ENCODE measurements at regions not wholly inside any gene's neighbourhood (a gene's known extent, or its start where the extent isn't known, plus 50 kb on each side); places are given as distances from the start of the nearest gene placed in this dataset.

- no peak for DNase-seq (ENCODE audit: low read depth, low spot score)
- in situ Hi-C loops (cut with HindIII; ENCODE audit: low pct_unique_long_range_greater_than_20kb, low sequenced_read_pairs) = no loop called here
Measured at GRCh38 chr11:112381578-112381977, 120.9 kb upstream of the PLET1 start.

- in situ Hi-C loops (cut with HindIII; ENCODE audit: low pct_unique_long_range_greater_than_20kb, low sequenced_read_pairs) = no loop called here
- DNase-seq (ENCODE audit: low read depth, low spot score) = no peak
Measured at GRCh38 chr11:112382561-112382960, 121.9 kb upstream of the PLET1 start.

- DNase-seq (ENCODE audit: low read depth, low spot score) = no peak
- in situ Hi-C loops (cut with HindIII; ENCODE audit: low pct_unique_long_range_greater_than_20kb, low sequenced_read_pairs) = no loop called here
Measured at GRCh38 chr11:112388496-112388895, 127.8 kb upstream of the PLET1 start.

- no peak for DNase-seq (ENCODE audit: low read depth, low spot score)
- in situ Hi-C loops (cut with HindIII; ENCODE audit: low pct_unique_long_range_greater_than_20kb, low sequenced_read_pairs) = no loop called here
Measured at GRCh38 chr11:112391086-112391485, 130.4 kb upstream of the PLET1 start.

GRCh38 chr11:112392904-112393303, 132.2 kb upstream of the PLET1 start:
- no peak for DNase-seq (ENCODE audit: low read depth, low spot score)
- in situ Hi-C loops (cut with HindIII; ENCODE audit: low pct_unique_long_range_greater_than_20kb, low sequenced_read_pairs) = no loop called here

- in situ Hi-C loops (cut with HindIII; ENCODE audit: low pct_unique_long_range_greater_than_20kb, low sequenced_read_pairs) = no loop called here
Measured at GRCh38 chr11:112394304-112394703, 133.6 kb upstream of the PLET1 start.

GRCh38 chr11:112396076-112396475, 135.4 kb upstream of the PLET1 start:
- no peak for DNase-seq (ENCODE audit: low read depth, low spot score)
- in situ Hi-C loops (cut with HindIII; ENCODE audit: low pct_unique_long_range_greater_than_20kb, low sequenced_read_pairs) = no loop called here

More at GRCh38 chr11:112394304-112394703, 133.6 kb upstream of the PLET1 start:
- DNase-seq (ENCODE audit: low read depth, low spot score) = no peak

GRCh38 chr11:112398798-112399478, 138.3 kb upstream of the PLET1 start:
- DNase-seq (ENCODE audit: low read depth, low spot score) = no peak
- in situ Hi-C loops (cut with HindIII; ENCODE audit: low pct_unique_long_range_greater_than_20kb, low sequenced_read_pairs) = no loop called here

- DNase-seq (ENCODE audit: low read depth, low spot score) = no peak
- in situ Hi-C loops (cut with HindIII; ENCODE audit: low pct_unique_long_range_greater_than_20kb, low sequenced_read_pairs) = no loop called here
Measured at GRCh38 chr11:112400476-112401014, 139.9 kb upstream of the PLET1 start.

- in situ Hi-C loops (cut with HindIII; ENCODE audit: low pct_unique_long_range_greater_than_20kb, low sequenced_read_pairs) = no loop called here
- DNase-seq (ENCODE audit: low read depth, low spot score) = no peak
Measured at GRCh38 chr11:112401036-112401769, 140.5 kb upstream of the PLET1 start.

- in situ Hi-C loops (cut with HindIII; ENCODE audit: low pct_unique_long_range_greater_than_20kb, low sequenced_read_pairs) = no loop called here
- DNase-seq (ENCODE audit: low read depth, low spot score) = no peak
Measured at GRCh38 chr11:112403432-112403831, 142.8 kb upstream of the PLET1 start.

- in situ Hi-C loops (cut with HindIII; ENCODE audit: low pct_unique_long_range_greater_than_20kb, low sequenced_read_pairs) = no loop called here
- no peak for DNase-seq (ENCODE audit: low read depth, low spot score)
Measured at GRCh38 chr11:112404112-112404511, 143.5 kb upstream of the PLET1 start.

- in situ Hi-C loops (cut with HindIII; ENCODE audit: low pct_unique_long_range_greater_than_20kb, low sequenced_read_pairs) = no loop called here
- no peak for DNase-seq (ENCODE audit: low read depth, low spot score)
Measured at GRCh38 chr11:112408517-112408916, 147.9 kb upstream of the PLET1 start.

GRCh38 chr11:112410325-112410724, 149.7 kb upstream of the PLET1 start:
- no peak for DNase-seq (ENCODE audit: low read depth, low spot score)

GRCh38 chr11:112412383-112412782, 151.7 kb upstream of the PLET1 start:
- DNase-seq (ENCODE audit: low read depth, low spot score) = no peak
- in situ Hi-C loops (cut with HindIII; ENCODE audit: low pct_unique_long_range_greater_than_20kb, low sequenced_read_pairs) = no loop called here

More at GRCh38 chr11:112410325-112410724, 149.7 kb upstream of the PLET1 start:
- in situ Hi-C loops (cut with HindIII; ENCODE audit: low pct_unique_long_range_greater_than_20kb, low sequenced_read_pairs) = no loop called here

GRCh38 chr11:112417339-112417738, 156.7 kb upstream of the PLET1 start:
- in situ Hi-C loops (cut with HindIII; ENCODE audit: low pct_unique_long_range_greater_than_20kb, low sequenced_read_pairs) = no loop called here
- no peak for DNase-seq (ENCODE audit: low read depth, low spot score)

- DNase-seq (ENCODE audit: low read depth, low spot score) = no peak
- in situ Hi-C loops (cut with HindIII; ENCODE audit: low pct_unique_long_range_greater_than_20kb, low sequenced_read_pairs) = no loop called here
Measured at GRCh38 chr11:112418438-112418837, 157.8 kb upstream of the PLET1 start.

GRCh38 chr11:112421879-112422278, 161.2 kb upstream of the PLET1 start:
- no peak for DNase-seq (ENCODE audit: low read depth, low spot score)
- in situ Hi-C loops (cut with HindIII; ENCODE audit: low pct_unique_long_range_greater_than_20kb, low sequenced_read_pairs) = no loop called here

- DNase-seq (ENCODE audit: low read depth, low spot score) = no peak
- in situ Hi-C loops (cut with HindIII; ENCODE audit: low pct_unique_long_range_greater_than_20kb, low sequenced_read_pairs) = no loop called here
Measured at GRCh38 chr11:112425121-112425520, 164.5 kb upstream of the PLET1 start.

Data from SK-MEL-5 (cell line).